Fibroblast of lung (primary cell): ENCODE measurements at regions not wholly inside any gene's neighbourhood (a gene's known extent, or its start where the extent isn't known, plus 50 kb on each side); places are given as distances from the start of the nearest gene placed in this dataset.
"Not testable (repeated sequence)": the region's sequence is repeated elsewhere in the genome, so short reads cannot be mapped to it uniquely, and the experiment has no call there.

Source experiments
- DNase-seq, 2 donors: peaks; one replicate each; pipeline versions ENCODE4 v3.0.0 to v3.0.0-alpha.2; 2010; ENCODE audit warnings: low read depth in 2 of 2
- H2AFZ ChIP-seq: 2 replicates; pipeline ENCODE4 v1.5.1; 2012; ENCODE audit warnings: low read length, control low read depth, inconsistent platforms
- H3K27ac ChIP-seq: 2 replicates; pipeline ENCODE4 v1.5.1; 2011; ENCODE audit warnings: low read length, control low read depth; ENCODE audit not compliant: insufficient read depth
- H3K27me3 ChIP-seq: 2 replicates; pipeline ENCODE4 v1.5.1; 2011; ENCODE audit warnings: mild to moderate bottlenecking, low read length; ENCODE audit not compliant: control insufficient read depth, insufficient read depth
- H3K36me3 ChIP-seq: 2 replicates; pipeline ENCODE4 v1.5.1; 2011; ENCODE audit warnings: low read length; ENCODE audit not compliant: control insufficient read depth, insufficient read depth
- H3K4me1 ChIP-seq: 2 replicates; pipeline ENCODE4 v1.5.1; 2011; ENCODE audit warnings: low read length; ENCODE audit not compliant: control insufficient read depth, insufficient read depth; ENCODE audit errors: extremely low read depth
- H3K4me2 ChIP-seq: 2 replicates; pipeline ENCODE4 v1.5.1; 2011; ENCODE audit warnings: low read length, control low read depth; ENCODE audit not compliant: insufficient read depth; ENCODE audit errors: extremely low read depth
- H3K4me3 ChIP-seq, 4 experiments: fragments of 200-600 bp in 1 of 4; sonication (generic) in 1 of 4; replicated peaks in 1 of 4; 2 replicates each; pipeline ENCODE4 v1.5.1; 2011 to 2016; ENCODE audit warnings: low read length in 4 of 4, low read depth in 3 of 4, mild to moderate bottlenecking in 3 of 4, control low read depth in 2 of 4, inconsistent platforms in 1 of 4, mixed read lengths in 1 of 4; ENCODE audit not compliant: insufficient read depth in 1 of 4; ENCODE audit errors: control extremely low read depth in 1 of 4
- H3K79me2 ChIP-seq: 2 replicates; pipeline ENCODE4 v1.5.1; 2012; ENCODE audit warnings: mild to moderate bottlenecking, low read length, inconsistent platforms; ENCODE audit not compliant: control insufficient read depth, insufficient read depth
- H3K9ac ChIP-seq: 2 replicates; pipeline ENCODE4 v1.5.1; 2011; ENCODE audit warnings: mild to moderate bottlenecking, low read length, control low read depth; ENCODE audit not compliant: insufficient read depth
- H3K9me3 ChIP-seq: 2 replicates; pipeline ENCODE4 v1.5.1; 2012; ENCODE audit warnings: low read depth, low read length; ENCODE audit not compliant: control insufficient read depth, insufficient read depth
- H4K20me1 ChIP-seq: 2 replicates; pipeline ENCODE4 v1.5.1; 2011; ENCODE audit warnings: low read length; ENCODE audit not compliant: control insufficient read depth, insufficient read depth; ENCODE audit errors: extremely low read depth
- EZH2 ChIP-seq: IDR thresholded peaks from 2 replicates; pipeline ENCODE4 v1.5.1; 2012; ENCODE audit warnings: low read length, control low read depth, mild to moderate bottlenecking; ENCODE audit errors: missing control alignments
- TF ChIP-seq, protein P1 (sequence below), 2 donors: IDR thresholded peaks in 1 of 2; conservative IDR thresholded peaks in 1 of 2; 1 replicate in 1 of 2; 2 replicates in 1 of 2; pipeline ENCODE4 v1.5.1; 2011 to 2012; ENCODE audit warnings: low read length in 2 of 2, control low read depth in 1 of 2, inconsistent platforms in 1 of 2, low read depth in 1 of 2, mild to moderate bottlenecking in 1 of 2

DNA sequence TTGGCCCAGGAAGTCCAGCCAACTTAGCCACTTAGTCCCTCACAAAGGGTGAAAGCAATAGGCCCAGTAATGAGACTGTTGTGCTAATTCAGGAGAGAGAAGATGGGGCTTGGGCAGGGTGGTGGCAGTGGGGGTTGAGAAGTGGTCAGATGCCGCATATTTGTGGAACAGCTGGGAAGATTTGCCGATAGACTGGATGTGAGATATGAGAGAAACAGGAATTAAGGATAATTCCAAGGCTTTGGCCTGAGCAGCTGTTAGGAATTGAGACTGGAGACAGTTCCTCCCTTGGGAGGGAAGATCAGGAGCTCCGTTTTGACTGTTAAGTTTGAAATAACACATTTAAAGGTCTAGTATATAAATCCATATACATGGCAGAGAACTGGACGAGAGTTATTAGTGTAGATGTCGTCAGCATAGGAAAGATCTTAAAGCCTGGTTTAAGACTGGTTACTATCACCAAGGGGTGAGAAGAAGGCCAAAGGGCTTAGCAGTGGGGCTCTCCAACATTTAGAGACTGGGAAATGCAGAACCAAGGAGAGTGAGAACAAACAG, 323.7 kb upstream of the FAM78B start:
- TF ChIP-seq EZH2, result no peak
- TF ChIP-seq, protein P1, sequence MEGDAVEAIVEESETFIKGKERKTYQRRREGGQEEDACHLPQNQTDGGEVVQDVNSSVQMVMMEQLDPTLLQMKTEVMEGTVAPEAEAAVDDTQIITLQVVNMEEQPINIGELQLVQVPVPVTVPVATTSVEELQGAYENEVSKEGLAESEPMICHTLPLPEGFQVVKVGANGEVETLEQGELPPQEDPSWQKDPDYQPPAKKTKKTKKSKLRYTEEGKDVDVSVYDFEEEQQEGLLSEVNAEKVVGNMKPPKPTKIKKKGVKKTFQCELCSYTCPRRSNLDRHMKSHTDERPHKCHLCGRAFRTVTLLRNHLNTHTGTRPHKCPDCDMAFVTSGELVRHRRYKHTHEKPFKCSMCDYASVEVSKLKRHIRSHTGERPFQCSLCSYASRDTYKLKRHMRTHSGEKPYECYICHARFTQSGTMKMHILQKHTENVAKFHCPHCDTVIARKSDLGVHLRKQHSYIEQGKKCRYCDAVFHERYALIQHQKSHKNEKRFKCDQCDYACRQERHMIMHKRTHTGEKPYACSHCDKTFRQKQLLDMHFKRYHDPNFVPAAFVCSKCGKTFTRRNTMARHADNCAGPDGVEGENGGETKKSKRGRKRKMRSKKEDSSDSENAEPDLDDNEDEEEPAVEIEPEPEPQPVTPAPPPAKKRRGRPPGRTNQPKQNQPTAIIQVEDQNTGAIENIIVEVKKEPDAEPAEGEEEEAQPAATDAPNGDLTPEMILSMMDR (conservative IDR thresholded peaks at IDR 0.05 in 1 of 2, IDR thresholded peaks at IDR 0.05 in 1 of 2; ENCODE audit: low read depth in 1 of 2, low read length in 2 of 2), result no peak
- no peaks in the 10 kb centered on the region for H3K4me1 ChIP-seq
- H4K20me1 ChIP-seq, result no peaks in the 10 kb centered on the region
- H3K9ac ChIP-seq, result no peak overlapping the region
- H3K27me3 ChIP-seq, result no peaks in the 10 kb centered on the region
- no peak overlapping the region for H3K4me3 ChIP-seq
- no peaks in the 10 kb centered on the region for H3K36me3 ChIP-seq
- H2AFZ ChIP-seq, result no peak overlapping the region
- no peak overlapping the region for H3K4me2 ChIP-seq
- no peak for DNase-seq
- H3K27ac ChIP-seq, result no peak overlapping the region
- no peaks in the 10 kb centered on the region for H3K79me2 ChIP-seq
- no peaks in the 10 kb centered on the region for H3K9me3 ChIP-seq

GRCh38 chr1:166493765-166494164, 327.0 kb upstream of the FAM78B start:
- not testable (repeated sequence) for H3K4me2 ChIP-seq, H3K27ac ChIP-seq, H3K9me3 ChIP-seq, H3K27me3 ChIP-seq, H3K9ac ChIP-seq, H3K36me3 ChIP-seq, H4K20me1 ChIP-seq, H3K4me1 ChIP-seq, H3K79me2 ChIP-seq, H2AFZ ChIP-seq, H3K4me3 ChIP-seq, DNase-seq

DNA sequence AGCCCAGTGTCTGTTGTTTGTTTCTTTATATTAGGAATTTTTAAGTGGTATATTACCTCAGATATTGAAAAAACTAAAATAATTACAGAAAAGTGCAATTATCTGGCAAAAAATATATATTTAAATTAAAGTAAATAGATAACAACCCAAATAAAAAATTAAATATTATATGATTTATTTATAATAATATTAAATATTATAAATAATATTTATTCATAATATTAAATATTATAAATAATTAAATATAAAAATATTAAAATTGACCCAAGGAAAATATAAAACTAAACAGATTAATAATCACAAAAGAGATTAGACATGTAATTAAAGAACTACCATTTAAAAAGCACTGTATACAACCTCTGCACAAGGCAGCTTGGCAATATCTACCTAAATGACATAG, 331.9 kb upstream of the POGK start:
- Histone ChIP-seq H3K9ac (no peak overlapping the region), H3K4me2 (no peak overlapping the region), H3K27ac (no peak overlapping the region), H3K4me3 (no peak overlapping the region), H3K4me1 (no peaks in the 10 kb centered on the region), H4K20me1 (no peaks in the 10 kb centered on the region), H2AFZ (no peak overlapping the region), H3K36me3 (no peaks in the 10 kb centered on the region), H3K9me3 (no peaks in the 10 kb centered on the region), H3K27me3 (no peaks in the 10 kb centered on the region), H3K79me2 (no peaks in the 10 kb centered on the region)
- DNase-seq, result no peak
- no peak for TF ChIP-seq EZH2
- TF ChIP-seq, protein P1 (conservative IDR thresholded peaks at IDR 0.05 in 1 of 2, IDR thresholded peaks at IDR 0.05 in 1 of 2; ENCODE audit: low read depth in 1 of 2, low read length in 2 of 2), result no peak
